HG03159 (cell line): ENCODE measurements at regions not wholly inside any gene's neighbourhood (a gene's known extent, or its start where the extent isn't known, plus 50 kb on each side); places are given as distances from the start of the nearest gene placed in this dataset.
"Not testable (repeated sequence)": the region's sequence is repeated elsewhere in the genome, so short reads cannot be mapped to it uniquely, and the experiment has no call there.

Source experiments
- ATAC-seq: cut with Tn5 transposase; IDR thresholded peaks from one replicate; pipeline ENCODE4 v1.9.1; 2021; ENCODE audit warnings: mild to moderate bottlenecking, moderate library complexity; ENCODE audit not compliant: unreplicated experiment

- not testable (repeated sequence) for ATAC-seq
Measured at GRCh38 chr1:206404309-206405027, 65.8 kb upstream of the IKBKE start.

- ATAC-seq = not testable (repeated sequence)
Measured at GRCh38 chr1:206405282-206405681, 65.0 kb upstream of the IKBKE start.

- ATAC-seq = not testable (repeated sequence)
Measured at GRCh38 chr1:206408371-206409288, 61.6 kb upstream of the IKBKE start.

GRCh38 chr1:206411321-206411720 is 59.0 kb upstream of the IKBKE start:
- no peak for ATAC-seq

GRCh38 chr1:206415942-206416341 is 54.3 kb upstream of the IKBKE start:
- no peak for ATAC-seq

GRCh38 chr1:206417774-206418614 is 52.3 kb upstream of the IKBKE start:
- no peak for ATAC-seq

GRCh38 chr1:206419250-206419649 is 51.0 kb upstream of the IKBKE start:
- ATAC-seq = no peak

- ATAC-seq = no peak
Measured at GRCh38 chr1:206419783-206420182, 50.5 kb upstream of the IKBKE start.

- ATAC-seq = no peak
Measured at GRCh38 chr1:206420471-206420870, 49.8 kb upstream of the IKBKE start.
